ENCODE measurements at regions not wholly inside any gene's neighbourhood (a gene's known extent, or its start where the extent isn't known, plus 50 kb on each side); places are given as distances from the start of the nearest gene placed in this dataset.
"Not testable (repeated sequence)": the region's sequence is repeated elsewhere in the genome, so short reads cannot be mapped to it uniquely, and the experiment has no call there.

DNA sequence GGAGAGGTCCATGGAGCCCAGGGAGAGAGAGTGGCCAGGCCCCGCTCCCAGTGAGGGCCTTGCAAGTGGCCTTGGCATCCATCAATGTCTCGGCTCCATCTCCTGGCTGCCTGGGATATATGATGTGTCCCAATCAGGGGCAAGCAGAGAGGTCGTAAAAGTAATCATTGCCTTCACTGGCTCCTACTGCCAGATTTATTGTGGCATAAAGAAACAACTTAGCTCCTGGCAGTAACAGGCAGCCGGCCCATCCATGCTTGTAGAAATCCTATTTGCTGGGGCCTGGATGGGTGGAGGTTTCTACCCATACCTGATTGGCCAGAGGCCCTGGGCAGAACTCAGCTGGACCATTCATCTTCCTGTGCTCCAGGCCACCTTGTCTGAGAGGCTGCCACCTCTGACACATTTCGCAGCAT, 272.6 kb downstream of the MATN1 start:
- no peak for DNase-seq

DNA sequence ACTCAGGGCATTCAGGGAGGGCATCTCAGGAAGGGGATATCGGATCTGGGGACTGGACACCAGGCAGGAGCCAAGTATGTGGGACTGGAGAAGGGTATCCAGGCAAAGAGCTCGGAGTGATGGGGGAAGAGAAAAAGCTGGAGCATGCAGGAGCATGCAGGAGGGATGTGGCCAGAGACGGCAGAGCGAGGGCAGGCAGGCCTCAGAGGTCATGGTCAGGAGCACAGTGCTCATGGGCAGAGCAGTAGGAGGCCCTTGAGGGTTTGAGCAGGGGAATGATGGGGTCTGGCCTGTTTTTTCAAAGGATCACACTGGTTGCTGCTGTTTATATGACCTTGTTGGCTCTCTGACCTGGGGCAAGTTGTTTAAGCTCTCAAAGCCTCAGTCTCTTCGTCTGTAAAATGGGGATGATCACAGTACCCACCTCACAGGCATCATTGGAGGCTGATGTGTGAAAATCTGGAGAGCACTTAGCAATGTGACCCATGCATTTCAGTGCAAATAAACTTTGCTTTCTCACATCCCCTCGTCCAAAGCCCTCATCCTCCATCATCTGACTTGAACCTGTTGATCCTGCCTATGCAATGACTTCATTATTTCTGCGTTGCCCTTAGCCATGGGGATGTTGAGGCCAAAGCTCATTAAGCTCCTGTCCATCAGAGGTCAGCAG, 273.1 kb downstream of the MATN1 start:
- no peak for DNase-seq

DNA sequence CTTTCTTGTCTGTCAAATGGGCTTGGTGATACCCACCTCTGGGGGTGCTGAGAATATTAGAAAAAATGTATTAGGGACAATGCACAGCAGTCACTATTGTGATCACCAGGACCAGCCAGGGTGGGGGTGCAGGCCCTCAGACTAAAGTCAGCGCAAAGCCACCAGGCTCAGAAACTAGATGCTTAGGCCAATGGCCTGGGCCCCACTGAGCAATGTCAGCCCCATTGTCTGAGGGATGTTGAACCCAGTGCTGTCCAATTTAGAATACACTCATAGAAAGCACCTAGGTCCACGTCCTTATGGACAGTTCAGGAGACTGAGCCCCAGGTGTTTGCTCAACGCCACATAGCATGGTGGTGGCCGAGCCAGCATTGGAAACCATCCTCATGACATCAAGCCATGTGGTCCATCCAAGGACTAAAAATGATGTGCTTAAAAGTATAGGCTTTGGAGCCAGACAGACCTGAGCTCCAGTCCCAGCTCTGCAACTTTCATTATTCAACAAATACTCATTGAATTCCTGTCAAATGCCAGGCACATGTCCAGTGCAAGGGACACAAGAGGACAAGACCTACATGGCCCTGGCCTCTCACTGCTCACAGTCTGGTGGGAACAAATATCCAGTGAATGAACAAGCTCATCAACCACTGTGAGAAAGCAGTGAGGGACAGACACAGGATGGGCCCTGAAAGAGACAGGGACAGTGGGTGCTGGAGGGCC, 273.8 kb downstream of the MATN1 start:
- no peak for DNase-seq

DNA sequence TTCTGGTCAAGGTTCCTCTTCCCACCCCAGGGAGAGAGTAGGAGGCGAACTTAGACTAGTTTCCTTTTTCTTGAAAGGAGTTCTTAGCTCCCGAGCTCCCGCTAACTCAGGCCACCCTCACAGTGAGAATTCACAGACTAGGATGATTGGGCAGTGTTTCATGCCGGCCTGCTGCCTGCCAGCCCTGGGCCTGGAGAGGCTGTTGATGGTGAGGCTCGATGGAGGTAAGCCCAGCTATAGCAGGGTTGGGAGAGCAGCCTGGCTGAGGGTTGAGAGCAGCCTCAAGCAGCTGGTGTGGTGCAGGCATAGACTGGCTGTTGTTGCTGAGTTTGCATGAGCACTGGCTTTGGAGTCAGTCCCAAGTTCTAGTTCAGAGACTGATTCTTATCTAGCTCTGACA, 274.4 kb downstream of the MATN1 start:
- DNase-seq: no peak

- DNase-seq: no peak
These were observed 275.7 kb downstream of the MATN1 start for GRCh38 chr1:30447701-30448100.

GRCh38 chr1:30447080-30447479, 276.3 kb downstream of the MATN1 start:
- DNase-seq: no peak

GRCh38 chr1:30446508-30446907, 276.9 kb downstream of the MATN1 start:
- DNase-seq: no peak

DNA sequence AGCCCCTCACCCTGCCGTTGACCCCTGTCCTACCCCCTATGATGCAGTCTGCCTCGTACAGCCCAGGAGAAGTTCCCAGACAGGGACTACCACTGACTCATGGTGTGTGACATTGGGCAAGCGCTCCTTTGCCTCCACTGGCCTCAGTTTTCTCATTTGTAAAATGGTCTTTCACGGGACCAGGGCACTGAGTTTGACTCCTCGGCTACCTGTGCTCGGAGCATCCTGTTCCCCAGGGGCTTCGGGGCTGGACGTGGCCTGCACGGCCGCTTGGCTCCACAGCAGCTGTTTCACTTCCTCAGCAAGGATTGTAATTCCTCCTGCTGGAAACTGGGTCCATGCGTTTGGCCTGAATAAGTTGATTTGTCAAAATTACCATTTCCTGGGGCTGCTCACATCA, 277.3 kb downstream of the MATN1 start:
- no peak for DNase-seq

- no peak for DNase-seq
These were observed 277.9 kb downstream of the MATN1 start for GRCh38 chr1:30445449-30445848.

DNA sequence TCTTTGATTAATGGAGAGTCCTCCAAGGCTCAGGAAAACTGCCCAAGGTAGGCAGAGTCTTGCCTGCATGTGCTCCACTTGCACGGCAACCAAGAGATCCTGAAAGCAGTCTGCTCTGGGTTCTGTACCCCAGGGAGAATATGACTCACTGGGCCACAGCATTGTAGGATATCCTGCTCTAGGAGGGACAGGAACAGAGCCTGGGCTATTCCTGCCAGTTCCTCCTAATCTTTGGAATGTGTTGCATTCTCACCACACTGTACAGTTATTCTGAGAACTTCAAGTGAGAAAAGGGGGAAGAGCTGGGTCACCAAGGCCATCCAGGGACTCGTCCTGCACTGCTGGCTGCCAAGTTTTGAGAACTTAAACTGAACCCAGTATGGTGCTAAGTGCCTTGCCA, 278.5 kb downstream of the MATN1 start:
- no peak for DNase-seq

GRCh38 chr1:30444401-30444800, 279.0 kb downstream of the MATN1 start:
- DNase-seq: no peak

DNA sequence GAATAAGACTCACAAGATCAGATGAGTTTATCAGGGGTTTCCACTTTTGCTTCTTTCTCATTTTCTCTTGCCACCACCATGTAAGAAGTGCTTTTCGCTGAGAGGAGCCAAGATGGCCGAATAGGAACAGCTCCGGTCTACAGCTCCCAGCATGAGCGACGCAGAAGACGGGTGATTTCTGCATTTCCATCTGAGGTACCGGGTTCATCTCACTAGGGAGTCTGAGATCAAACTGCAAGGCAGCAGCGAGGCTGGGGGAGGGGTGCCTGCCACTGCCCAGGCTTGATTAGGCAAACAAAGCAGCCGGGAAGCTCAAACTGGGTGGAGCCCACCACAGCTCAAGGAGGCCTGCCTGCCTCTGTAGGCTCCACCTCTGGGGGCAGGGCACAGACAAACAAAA, 285.1 kb downstream of the MATN1 start:
- DNase-seq: not testable (repeated sequence)

- DNase-seq: no peak
These were observed 286.3 kb downstream of the MATN1 start for GRCh38 chr1:30437059-30437576.

DNA sequence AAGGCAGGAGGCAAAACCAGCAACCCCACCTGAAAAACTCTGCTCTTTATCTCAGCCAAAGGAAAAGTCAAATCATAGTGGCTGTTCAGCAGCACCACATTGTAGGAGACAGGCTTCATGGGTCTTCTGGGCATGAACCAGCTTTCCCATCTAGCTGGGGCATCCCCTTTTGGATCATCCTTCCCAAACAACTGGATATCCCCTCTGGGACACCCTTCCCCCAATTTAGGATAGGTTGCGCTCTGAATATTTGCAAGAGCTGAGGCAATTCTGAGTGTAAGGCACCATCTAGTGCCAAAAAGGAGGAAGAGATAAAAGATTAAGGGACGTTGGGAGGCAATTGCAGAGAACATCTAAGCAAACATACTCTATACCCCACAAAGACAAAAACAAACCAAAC, 295.8 kb downstream of the MATN1 start:
- DNase-seq: no peak

DNA sequence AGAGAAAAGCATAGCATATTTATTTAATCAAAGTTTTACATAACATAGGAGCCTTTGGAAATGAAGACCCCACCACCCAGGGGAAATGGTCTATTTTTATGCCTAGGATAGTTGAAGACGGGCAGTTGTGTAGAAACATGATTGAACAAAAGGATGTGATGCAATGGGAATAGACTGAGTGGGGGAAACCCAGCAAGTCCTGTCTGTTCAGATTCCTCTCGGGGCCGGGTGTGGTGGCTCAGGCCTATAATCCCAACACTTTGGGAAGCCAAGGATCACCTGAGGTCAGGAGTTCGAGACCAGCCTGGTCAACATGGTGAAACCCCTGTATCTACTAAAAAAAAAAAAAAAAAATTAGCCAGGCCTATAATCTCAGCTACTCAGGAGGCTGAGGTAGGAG, 298.3 kb downstream of the MATN1 start:
- DNase-seq: no peak

DNA sequence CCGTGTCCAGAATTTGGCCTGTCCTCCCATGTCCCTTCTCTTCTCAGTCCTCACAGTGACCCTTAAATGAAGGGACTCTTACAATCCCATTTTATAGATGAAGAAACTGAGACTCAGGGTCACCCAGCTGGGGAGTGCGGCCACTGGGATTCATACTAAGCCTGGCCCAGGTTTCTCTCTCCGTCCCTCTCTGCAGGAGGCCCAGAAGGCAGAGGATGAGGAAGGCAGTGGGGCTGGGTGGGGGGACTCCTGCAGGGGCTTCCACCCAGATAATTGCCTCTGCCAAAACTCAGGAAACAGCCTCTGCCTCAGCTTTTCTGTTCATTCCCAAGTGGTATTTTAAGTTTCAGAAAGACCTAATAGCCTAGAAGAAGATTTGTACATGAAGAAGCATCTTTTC, 299.8 kb downstream of the MATN1 start:
- DNase-seq: no peak

- DNase-seq: no peak
These were observed 301.1 kb downstream of the MATN1 start for GRCh38 chr1:30422251-30422650.

DNA sequence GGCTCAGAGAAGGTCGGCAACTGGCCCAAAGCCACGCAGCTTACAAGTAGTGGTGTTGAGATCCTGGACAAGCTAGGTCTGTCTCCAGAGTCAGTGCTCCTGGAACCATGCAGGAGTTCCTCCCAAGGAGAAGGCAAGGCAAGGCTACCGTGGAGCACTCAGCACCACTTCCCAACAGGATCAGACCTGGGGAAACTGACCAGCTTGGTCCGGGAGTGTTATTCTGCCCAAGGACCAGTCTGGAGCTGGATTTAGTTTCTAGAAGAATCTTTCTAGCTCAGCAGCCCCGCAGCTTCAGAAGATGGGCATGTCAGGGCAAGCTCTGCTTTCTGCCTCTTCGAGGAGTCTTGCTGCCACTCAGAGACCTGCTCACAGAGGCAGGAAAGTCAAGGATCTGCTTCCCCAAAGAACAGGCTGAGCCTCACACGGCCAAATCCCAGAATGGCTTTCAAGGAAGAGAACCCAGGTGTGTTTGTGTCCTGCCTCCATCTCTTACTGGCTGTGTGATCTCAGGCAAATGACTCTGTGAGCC, 302.8 kb downstream of the MATN1 start:
- DNase-seq: no peak

DNA sequence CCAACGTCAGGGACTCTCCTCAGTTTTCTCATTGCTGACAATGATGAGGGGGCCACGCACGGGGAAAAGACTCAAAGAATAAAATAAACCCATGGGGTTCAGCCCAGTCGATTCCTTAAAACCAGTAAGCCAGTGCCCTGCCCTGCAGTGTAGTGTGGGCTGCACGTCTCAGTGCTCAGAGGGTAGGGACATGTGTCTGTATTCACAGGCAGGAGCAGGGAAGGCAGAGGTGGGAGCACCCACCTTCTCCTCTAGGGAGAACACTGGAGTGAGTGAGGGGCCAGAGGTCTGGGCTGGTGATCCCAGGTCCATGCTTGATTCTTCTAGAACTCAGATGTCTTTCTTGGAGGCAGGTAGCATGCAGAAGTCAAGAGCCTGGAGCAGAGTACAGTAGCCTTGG, 303.6 kb downstream of the MATN1 start:
- DNase-seq: no peak

DNA sequence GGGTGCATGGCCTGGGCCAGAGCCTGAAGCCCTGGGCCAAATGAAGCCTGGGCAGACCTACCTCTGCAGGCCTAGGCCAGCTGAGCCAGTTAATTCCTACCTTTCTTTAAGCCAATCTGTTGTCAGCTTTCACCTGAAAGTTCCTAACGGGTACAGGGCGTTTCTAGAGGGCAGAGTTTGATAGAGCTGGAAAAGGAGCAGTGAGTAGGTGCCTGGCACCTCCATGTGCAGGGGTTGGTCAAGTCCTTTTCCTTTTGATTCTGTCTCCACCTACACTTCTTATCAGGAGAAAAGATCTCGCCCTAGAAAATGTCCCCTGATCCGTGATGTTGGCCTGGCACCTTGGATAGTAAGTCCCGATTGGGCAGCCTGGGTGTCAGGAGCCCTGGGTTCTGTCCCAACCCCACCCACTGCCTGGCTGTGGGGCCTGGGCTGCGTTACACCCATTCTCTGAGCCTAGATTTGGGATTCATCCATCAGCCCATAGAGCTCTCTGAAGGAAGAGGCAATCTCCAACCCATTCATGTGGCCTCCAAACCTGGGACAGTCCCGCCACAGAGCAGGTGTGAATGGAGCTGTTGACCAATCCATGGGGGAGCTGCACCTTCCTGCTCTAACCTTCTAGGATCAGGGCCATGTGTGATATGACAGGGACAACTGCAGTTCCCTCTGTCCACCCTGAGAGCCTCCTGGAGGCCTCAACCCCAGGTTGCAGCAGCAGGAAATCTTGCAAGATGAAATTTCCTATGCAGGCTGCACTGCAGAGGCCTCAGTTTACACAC, 304.3 kb downstream of the MATN1 start:
- no peak for DNase-seq

- DNase-seq: no peak
These were observed 305.1 kb downstream of the MATN1 start for GRCh38 chr1:30418061-30418938.

DNA sequence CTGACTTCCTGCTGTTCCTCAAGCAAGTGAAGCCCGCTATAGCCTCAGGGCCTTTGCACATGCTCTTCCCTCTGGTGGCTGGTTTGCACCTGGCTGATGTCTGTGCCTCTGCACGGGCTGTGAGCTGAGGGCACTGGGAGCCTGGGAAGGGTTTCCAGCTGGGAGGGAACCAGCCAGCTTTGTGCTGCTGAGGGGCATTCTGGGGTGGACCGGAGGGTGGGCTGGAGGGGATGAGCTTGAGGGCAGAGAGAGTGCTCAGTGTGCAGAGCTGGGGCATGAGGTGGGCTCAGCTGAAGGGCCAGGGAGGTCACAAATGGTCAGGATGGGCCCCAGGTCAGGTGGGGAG, 305.7 kb downstream of the MATN1 start:
- DNase-seq: no peak

All from COR-L47 (cell line).